ENCODE measurements at regions not wholly inside any gene's neighbourhood (a gene's known extent, or its start where the extent isn't known, plus 50 kb on each side); places are given as distances from the start of the nearest gene placed in this dataset.
"Not testable (repeated sequence)": the region's sequence is repeated elsewhere in the genome, so short reads cannot be mapped to it uniquely, and the experiment has no call there.

GRCh38 chr17:68674029-68674925 is 73.1 kb upstream of the FAM20A start:
- 86% methylated on average over 14 of the region's 14 CpGs for WGBS
- Histone ChIP-seq H3K4me1 (replicated peaks) (no peaks in the 10 kb centered on the region), H3K27ac (no peak overlapping the region), H3K4me3 (no peak overlapping the region), H3K27me3 (replicated peaks; ENCODE audit: insufficient read depth) (no peaks in the 10 kb centered on the region), H3K9me3 (no peaks in the 10 kb centered on the region), H3K36me3 (no peaks in the 10 kb centered on the region)
- no peak for DNase-seq (ENCODE audit: low spot score)
- TF ChIP-seq POLR2AphosphoS5 (IDR thresholded peaks at IDR 0.05) (no peak), POLR2A (IDR thresholded peaks at IDR 0.05) (no peak)
- TF ChIP-seq, protein P1, sequence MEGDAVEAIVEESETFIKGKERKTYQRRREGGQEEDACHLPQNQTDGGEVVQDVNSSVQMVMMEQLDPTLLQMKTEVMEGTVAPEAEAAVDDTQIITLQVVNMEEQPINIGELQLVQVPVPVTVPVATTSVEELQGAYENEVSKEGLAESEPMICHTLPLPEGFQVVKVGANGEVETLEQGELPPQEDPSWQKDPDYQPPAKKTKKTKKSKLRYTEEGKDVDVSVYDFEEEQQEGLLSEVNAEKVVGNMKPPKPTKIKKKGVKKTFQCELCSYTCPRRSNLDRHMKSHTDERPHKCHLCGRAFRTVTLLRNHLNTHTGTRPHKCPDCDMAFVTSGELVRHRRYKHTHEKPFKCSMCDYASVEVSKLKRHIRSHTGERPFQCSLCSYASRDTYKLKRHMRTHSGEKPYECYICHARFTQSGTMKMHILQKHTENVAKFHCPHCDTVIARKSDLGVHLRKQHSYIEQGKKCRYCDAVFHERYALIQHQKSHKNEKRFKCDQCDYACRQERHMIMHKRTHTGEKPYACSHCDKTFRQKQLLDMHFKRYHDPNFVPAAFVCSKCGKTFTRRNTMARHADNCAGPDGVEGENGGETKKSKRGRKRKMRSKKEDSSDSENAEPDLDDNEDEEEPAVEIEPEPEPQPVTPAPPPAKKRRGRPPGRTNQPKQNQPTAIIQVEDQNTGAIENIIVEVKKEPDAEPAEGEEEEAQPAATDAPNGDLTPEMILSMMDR (IDR thresholded peaks at IDR 0.05): no peak
- intact Hi-C loops (cut with DNase I): no loop called here

GRCh38 chr17:68670967-68671693 is 70.0 kb upstream of the FAM20A start:
- intact Hi-C loops (cut with DNase I): no loop called here
- Histone ChIP-seq H3K27ac (no peak overlapping the region), H3K4me1 (replicated peaks) (no peaks in the 10 kb centered on the region), H3K9me3 (no peaks in the 10 kb centered on the region), H3K27me3 (replicated peaks; ENCODE audit: insufficient read depth) (no peaks in the 10 kb centered on the region), H3K4me3 (no peak overlapping the region), H3K36me3 (no peaks in the 10 kb centered on the region)
- DNase-seq (ENCODE audit: low spot score): no peak
- no peak for TF ChIP-seq POLR2AphosphoS5 (IDR thresholded peaks at IDR 0.05)
- TF ChIP-seq, protein P1 (IDR thresholded peaks at IDR 0.05): no peak
- no peak for TF ChIP-seq POLR2A (IDR thresholded peaks at IDR 0.05)
- 65% methylated on average over 7 of the region's 7 CpGs for WGBS

- 79% methylated on average over 5 of the region's 5 CpGs for WGBS
- H3K9me3 ChIP-seq; DNase-seq (ENCODE audit: low spot score); H3K4me1 ChIP-seq (replicated peaks); H3K4me3 ChIP-seq; H3K27ac ChIP-seq; intact Hi-C loops (cut with DNase I); H3K36me3 ChIP-seq; H3K27me3 ChIP-seq (replicated peaks; ENCODE audit: insufficient read depth): not testable (repeated sequence)
Measured at GRCh38 chr17:68666438-68666837, 65.3 kb upstream of the FAM20A start.

DNA sequence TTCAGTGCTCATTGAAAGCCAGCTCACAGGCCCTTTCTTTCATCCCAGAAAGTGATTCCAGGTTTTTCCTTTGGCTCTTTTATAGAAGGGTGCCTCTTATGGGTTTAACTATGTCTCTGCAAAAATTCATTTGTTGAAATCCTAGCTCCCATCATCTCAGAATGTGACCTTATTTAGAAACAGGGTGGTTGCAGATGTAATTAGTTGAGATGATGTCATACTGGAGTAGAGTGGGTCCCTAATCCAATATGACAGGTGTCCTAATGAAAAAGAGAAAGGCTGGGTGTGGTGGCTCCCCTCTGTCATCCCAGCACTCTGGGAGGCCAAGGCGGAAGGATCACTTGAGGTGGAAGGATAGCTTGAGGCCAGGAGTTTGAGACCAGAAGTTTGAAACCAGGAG is 64.2 kb upstream of the FAM20A start:
- intact Hi-C loops (cut with DNase I): no loop called here
- Histone ChIP-seq H3K27ac (no peak overlapping the region), H3K4me1 (replicated peaks) (no peaks in the 10 kb centered on the region), H3K9me3 (no peaks in the 10 kb centered on the region), H3K27me3 (replicated peaks; ENCODE audit: insufficient read depth) (no peaks in the 10 kb centered on the region), H3K4me3 (no peak overlapping the region), H3K36me3 (no peaks in the 10 kb centered on the region)
- WGBS: 100% methylated on average over 1 of the region's 1 CpG
- DNase-seq (ENCODE audit: low spot score): no peak
- TF ChIP-seq, protein P1 (IDR thresholded peaks at IDR 0.05): no peak
- TF ChIP-seq POLR2AphosphoS5 (IDR thresholded peaks at IDR 0.05): no peak
- no peak for TF ChIP-seq POLR2A (IDR thresholded peaks at IDR 0.05)

DNA sequence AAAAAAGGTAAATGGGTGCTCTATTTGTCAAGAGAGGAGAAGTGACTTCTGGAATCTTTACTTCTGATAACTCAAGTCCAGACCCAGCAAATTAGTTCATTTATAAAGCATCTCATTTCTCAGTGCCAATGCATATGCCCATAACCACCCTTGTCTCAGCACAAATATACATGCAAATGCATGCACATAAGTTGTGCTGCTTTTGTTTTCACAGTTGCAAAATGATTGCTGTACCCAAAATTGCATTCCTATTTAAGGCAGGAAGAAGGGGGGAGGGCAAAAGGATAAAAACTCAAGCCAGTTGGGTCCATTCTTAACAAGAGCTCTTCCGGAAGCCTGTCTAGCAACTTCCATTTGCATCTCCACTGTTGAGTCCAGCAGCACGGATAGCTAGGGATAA is 61.3 kb upstream of the FAM20A start:
- TF ChIP-seq POLR2AphosphoS5 (IDR thresholded peaks at IDR 0.05): no peak
- TF ChIP-seq, protein P1 (IDR thresholded peaks at IDR 0.05): no peak
- DNase-seq (ENCODE audit: low spot score): no peak
- WGBS: 91% methylated on average over 2 of the region's 2 CpGs
- Histone ChIP-seq H3K4me3 (no peak overlapping the region), H3K9me3 (no peaks in the 10 kb centered on the region), H3K4me1 (replicated peaks) (no peaks in the 10 kb centered on the region), H3K36me3 (no peaks in the 10 kb centered on the region), H3K27ac (no peak overlapping the region), H3K27me3 (replicated peaks; ENCODE audit: insufficient read depth) (no peaks in the 10 kb centered on the region)
- intact Hi-C loops (cut with DNase I): no loop called here
